AG10803 (cell line): ENCODE measurements at regions not wholly inside any gene's neighbourhood (a gene's known extent, or its start where the extent isn't known, plus 50 kb on each side); places are given as distances from the start of the nearest gene placed in this dataset.

Source experiments
- DNase-seq: peaks from one replicate; pipeline ENCODE4 v3.0.0; 2010; ENCODE audit warnings: low read depth
- H3K4me3 ChIP-seq: 2 replicates; pipeline ENCODE4 v1.5.1; 2011; ENCODE audit warnings: mild to moderate bottlenecking, low read length, control low read depth
- TF ChIP-seq, protein P1 (sequence below): conservative IDR thresholded peaks from 2 replicates; pipeline ENCODE4 v1.5.1; 2011; ENCODE audit warnings: mild to moderate bottlenecking, low read length, control low read depth, inconsistent platforms

GRCh38 chr9:88732128-88732527, 197.2 kb downstream of the NXNL2 start:
- no peak for DNase-seq
- TF ChIP-seq, protein P1, sequence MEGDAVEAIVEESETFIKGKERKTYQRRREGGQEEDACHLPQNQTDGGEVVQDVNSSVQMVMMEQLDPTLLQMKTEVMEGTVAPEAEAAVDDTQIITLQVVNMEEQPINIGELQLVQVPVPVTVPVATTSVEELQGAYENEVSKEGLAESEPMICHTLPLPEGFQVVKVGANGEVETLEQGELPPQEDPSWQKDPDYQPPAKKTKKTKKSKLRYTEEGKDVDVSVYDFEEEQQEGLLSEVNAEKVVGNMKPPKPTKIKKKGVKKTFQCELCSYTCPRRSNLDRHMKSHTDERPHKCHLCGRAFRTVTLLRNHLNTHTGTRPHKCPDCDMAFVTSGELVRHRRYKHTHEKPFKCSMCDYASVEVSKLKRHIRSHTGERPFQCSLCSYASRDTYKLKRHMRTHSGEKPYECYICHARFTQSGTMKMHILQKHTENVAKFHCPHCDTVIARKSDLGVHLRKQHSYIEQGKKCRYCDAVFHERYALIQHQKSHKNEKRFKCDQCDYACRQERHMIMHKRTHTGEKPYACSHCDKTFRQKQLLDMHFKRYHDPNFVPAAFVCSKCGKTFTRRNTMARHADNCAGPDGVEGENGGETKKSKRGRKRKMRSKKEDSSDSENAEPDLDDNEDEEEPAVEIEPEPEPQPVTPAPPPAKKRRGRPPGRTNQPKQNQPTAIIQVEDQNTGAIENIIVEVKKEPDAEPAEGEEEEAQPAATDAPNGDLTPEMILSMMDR: no peak
- H3K4me3 ChIP-seq: no peak overlapping the region

- DNase-seq: peak; percentile 86
- no peak overlapping the region for H3K4me3 ChIP-seq
- TF ChIP-seq, protein P1: no peak
Observed at GRCh38 chr9:88733651-88734421, 198.9 kb downstream of the NXNL2 start.

DNA sequence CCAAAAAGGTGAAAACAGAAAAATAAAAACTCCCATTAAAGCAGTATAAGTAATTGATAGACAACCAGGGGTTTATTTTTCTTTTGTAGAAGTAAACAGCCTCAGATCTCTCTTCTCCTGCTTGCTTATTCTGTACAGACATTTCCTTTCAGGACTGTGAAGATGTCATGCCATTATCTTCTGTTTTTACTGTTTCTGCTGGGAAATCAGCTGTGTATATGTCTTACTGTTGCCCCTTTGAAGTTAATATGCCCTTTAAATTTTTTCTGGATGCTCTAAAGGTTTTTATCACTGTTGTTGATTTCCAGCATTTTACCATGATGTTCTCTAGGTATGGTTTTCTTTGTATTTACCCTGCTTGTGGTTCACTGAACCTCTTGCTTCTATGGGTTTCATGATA, 199.5 kb downstream of the NXNL2 start:
- TF ChIP-seq, protein P1: no peak
- H3K4me3 ChIP-seq: no peak overlapping the region
- DNase-seq: no peak

DNA sequence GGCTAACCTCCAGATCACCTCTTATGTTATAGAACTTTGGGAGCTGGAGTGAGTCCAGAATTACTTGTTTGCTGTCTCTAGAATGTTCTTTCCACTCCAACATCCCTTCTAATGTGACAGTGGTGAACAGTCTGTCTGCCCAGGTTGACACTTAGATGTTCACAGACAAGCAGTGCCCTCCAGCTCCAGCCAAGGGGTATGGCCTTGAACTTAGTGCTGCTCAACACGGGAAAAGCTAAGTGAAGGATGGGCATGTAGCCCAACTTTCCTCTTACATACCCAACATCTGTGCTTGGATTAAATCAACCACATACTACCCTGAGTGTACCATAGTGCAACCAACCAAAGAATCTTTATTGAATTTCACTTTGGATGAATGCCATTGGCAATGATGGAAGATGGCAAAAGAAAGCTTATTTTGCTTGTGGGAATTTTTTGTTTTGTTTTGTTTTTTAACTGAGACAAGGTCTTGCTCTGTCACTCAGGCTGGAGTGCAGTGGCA, 201.2 kb downstream of the NXNL2 start:
- TF ChIP-seq, protein P1: no peak
- peak; percentile 40 for DNase-seq
- H3K4me3 ChIP-seq: no peak overlapping the region

- DNase-seq: no peak
- TF ChIP-seq, protein P1: no peak
- H3K4me3 ChIP-seq: no peak overlapping the region
Observed at GRCh38 chr9:88737031-88737430, 202.1 kb downstream of the NXNL2 start.

DNA sequence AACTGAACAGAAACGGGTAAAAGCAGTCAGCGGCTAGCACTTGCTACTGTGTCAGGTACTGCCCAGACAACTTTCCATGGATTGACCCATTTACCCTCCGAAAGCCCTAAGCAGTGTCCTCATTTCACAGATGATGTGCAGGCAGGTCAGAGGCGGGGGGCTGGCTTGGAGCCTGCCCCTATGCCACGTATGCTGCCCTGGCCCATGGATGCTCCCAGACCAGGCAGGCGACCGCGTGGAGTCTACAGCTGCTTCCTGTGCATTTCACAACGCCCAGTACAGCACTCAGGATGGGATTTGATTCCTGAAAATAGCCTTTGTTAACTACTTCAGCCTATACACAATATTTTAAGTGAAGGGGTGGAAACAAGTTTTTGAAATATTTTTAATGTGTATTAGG, 202.9 kb downstream of the NXNL2 start:
- TF ChIP-seq, protein P1: no peak
- DNase-seq: no peak
- H3K4me3 ChIP-seq: no peak overlapping the region

DNA sequence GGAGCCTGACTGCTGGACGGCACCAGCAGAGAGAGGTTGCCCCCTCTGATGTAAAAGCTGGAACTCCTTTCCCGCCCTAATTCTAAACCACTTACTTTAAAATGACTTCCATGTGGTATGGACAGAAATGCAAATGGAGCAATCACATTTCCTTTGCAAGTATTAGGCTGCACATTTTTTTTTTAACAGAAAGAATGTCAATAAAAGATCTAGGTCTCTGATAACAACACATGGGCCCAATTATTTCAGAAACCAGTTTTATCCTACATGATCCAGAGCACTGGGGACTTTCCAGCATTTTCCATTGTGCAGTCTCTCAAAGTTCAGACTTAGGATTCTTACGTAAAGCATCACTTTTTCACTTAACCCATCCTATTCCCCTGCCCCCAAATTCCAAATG, 203.7 kb downstream of the NXNL2 start:
- peak; percentile 95 for DNase-seq
- H3K4me3 ChIP-seq: no peak overlapping the region
- TF ChIP-seq, protein P1: no peak
